ENCODE measurements at regions not wholly inside any gene's neighbourhood (a gene's known extent, or its start where the extent isn't known, plus 50 kb on each side); places are given as distances from the start of the nearest gene placed in this dataset.

DNA sequence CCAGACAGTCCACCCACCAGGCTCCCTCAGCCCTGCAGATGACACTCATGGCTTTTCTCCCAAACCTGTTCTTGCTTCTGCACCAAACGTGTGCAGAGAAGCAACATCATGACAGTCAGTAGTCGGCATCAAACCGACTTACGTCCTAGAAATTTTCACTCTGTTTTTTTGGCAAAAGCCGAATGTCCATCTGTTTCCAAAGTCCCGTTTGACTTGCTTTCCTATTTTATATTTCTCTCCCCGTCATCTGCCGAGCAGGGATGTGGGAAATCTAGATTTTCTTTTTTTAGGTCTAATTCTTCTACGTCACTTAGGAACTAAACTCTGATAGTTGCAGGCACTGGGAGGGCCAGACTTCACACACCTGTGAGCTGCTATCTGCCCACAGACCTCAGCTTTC is 104.9 kb downstream of the RMI2 start:
- TF ChIP-seq, protein P1, sequence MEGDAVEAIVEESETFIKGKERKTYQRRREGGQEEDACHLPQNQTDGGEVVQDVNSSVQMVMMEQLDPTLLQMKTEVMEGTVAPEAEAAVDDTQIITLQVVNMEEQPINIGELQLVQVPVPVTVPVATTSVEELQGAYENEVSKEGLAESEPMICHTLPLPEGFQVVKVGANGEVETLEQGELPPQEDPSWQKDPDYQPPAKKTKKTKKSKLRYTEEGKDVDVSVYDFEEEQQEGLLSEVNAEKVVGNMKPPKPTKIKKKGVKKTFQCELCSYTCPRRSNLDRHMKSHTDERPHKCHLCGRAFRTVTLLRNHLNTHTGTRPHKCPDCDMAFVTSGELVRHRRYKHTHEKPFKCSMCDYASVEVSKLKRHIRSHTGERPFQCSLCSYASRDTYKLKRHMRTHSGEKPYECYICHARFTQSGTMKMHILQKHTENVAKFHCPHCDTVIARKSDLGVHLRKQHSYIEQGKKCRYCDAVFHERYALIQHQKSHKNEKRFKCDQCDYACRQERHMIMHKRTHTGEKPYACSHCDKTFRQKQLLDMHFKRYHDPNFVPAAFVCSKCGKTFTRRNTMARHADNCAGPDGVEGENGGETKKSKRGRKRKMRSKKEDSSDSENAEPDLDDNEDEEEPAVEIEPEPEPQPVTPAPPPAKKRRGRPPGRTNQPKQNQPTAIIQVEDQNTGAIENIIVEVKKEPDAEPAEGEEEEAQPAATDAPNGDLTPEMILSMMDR (IDR thresholded peaks at IDR 0.05; ENCODE audit: low read depth, low read length) = no peak
- H3K4me3 ChIP-seq (replicated peaks in 1 of 2; ENCODE audit: low read depth in 2 of 2, low read length in 2 of 2) = no peak overlapping the region
- no peak for DNase-seq (ENCODE audit: low read depth in 2 of 2)

DNA sequence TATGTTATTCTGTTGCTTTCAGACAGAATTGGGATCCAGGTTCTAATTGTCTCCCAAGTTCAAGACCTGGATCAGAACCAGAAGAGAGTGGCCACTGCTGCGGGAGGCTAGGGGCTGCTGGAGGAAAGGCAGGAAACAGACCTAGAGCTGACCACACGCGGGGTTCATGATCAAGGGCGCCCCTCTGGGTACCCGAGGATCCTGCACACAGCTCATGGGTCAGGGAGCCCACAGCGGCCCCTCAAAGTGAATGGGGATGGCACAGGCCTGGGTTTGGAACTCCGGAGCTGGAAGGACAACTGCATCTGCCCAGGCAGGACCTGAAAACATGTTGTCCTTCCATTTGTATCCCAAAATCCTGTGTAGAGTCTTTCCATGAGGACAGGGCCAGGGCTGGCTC is 107.0 kb downstream of the RMI2 start:
- H3K4me3 ChIP-seq (replicated peaks in 1 of 2; ENCODE audit: low read depth in 2 of 2, low read length in 2 of 2) = no peak overlapping the region
- TF ChIP-seq, protein P1 (IDR thresholded peaks at IDR 0.05; ENCODE audit: low read depth, low read length) = no peak
- DNase-seq (ENCODE audit: low read depth in 2 of 2) = no peak

DNA sequence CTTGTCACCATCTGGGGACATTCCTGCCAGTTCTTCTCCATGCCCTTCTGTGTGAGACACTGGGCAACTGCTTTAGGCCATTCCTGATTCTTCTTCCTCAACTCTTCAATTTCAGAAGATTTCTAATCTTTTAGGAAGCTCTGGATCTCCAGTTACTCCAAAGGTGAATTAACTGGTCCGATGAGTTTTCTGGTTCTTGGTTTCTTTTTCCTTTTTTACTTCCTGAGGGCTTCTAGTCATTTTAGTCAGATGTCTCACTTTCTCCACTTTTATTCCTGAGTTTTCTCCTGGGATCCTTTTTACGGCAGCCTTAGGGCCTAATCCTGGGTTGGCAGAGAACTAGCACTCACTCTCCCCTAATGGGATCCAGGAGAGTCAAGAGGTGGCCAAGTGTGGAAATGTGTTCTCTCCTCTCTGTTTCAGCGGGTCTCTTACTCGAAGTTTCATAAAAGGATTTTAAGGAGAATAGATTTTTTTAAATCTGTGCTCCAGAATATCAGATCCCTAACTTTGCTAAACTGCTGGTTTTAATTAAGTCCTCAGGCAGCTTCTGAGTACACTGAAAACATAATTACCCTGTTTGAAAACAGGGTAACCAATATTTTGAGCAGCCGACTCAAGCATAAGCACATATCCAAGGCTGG is 107.6 kb downstream of the RMI2 start:
- no peak overlapping the region for H3K4me3 ChIP-seq (replicated peaks in 1 of 2; ENCODE audit: low read depth in 2 of 2, low read length in 2 of 2)
- DNase-seq (ENCODE audit: low read depth in 2 of 2) = no peak
- TF ChIP-seq, protein P1 (IDR thresholded peaks at IDR 0.05; ENCODE audit: low read depth, low read length) = no peak

DNA sequence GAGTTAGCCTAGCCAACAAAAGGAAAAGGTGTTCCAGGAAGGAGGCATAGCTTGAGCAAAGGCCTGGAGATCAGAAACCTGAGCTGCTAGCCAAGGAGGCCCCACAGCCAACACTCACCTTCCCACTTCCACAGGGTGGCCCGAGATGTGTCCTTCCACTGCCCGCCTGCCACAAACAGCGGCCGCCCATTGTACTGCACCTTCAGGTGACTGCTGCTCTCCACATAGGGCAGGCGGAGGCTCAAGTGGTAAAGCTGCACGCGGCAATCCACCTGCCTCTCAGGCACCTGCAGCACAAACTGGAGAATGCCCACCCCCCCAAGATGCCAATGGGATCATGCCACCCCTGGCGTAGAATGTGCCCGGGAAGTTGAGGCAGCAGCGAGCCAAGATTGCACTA is 111.5 kb downstream of the RMI2 start:
- no peak overlapping the region for H3K4me3 ChIP-seq (replicated peaks in 1 of 2; ENCODE audit: low read depth in 2 of 2, low read length in 2 of 2)
- DNase-seq (ENCODE audit: low read depth in 2 of 2) = no peak
- TF ChIP-seq, protein P1 (IDR thresholded peaks at IDR 0.05; ENCODE audit: low read depth, low read length) = no peak

DNA sequence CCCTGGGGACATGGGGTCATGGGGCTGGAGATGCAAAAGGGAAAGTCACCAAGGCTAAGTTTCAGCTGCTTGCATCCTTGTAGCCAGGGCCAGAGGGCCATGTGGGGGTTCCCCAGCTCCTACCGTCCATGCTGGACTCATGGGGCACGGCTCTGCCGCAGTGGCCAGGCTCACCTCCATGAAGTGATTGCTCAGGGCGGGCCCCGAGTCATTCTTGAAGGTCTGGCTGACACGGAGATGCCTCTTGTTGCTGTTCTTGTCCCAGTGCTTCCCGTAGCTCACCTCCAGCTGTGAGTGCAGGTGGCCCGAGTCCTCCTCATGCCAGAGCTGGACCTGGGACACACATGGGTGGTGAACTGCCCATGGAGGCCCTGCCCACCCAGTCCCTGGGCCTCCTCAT is 114.5 kb downstream of the RMI2 start:
- TF ChIP-seq, protein P1 (IDR thresholded peaks at IDR 0.05; ENCODE audit: low read depth, low read length) = no peak
- DNase-seq (ENCODE audit: low read depth in 2 of 2) = no peak
- no peak overlapping the region for H3K4me3 ChIP-seq (replicated peaks in 1 of 2; ENCODE audit: low read depth in 2 of 2, low read length in 2 of 2)

DNA sequence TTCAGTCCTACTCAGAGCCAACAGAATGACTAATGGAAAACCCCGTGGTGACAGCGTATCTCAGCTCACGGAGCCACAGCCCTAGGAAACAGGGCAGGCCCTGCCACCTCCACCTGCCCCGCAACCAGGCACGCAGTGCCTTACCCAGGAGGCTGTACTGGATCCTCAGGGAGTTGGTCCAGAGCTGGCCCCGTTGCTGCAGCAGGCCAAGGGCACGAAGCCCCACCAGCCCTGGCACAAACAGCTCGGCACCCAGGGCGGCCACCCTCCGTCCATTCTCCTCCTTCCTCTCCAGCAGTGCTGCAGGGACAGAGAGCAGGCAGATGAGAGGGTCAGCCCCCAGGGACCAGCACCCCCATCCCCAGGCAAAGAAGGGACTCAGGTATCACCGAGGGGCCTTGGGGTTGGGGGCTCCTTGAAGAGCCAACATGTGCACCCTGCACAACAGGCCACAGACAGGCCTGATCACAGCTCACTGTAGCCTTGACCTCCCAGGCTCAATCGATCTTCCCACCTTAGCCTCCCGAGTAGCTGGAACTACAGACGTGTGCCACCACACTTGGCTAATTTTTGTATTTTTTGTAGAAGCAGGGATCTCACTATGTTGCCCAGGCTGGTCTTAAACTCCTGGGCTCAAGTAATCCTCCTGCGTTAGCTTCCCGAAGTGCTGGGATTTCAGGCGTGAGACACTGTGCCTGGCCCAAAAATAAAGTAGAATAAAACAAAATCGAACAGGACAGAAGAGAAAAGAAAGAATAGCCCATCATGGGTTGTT is 115.7 kb downstream of the RMI2 start:
- DNase-seq (ENCODE audit: low read depth in 2 of 2) = no peak
- TF ChIP-seq, protein P1 (IDR thresholded peaks at IDR 0.05; ENCODE audit: low read depth, low read length) = no peak
- no peak overlapping the region for H3K4me3 ChIP-seq (replicated peaks in 1 of 2; ENCODE audit: low read depth in 2 of 2, low read length in 2 of 2)

All from cardiac fibroblast (primary cell).